ENCODE measurements at regions not wholly inside any gene's neighbourhood (a gene's known extent, or its start where the extent isn't known, plus 50 kb on each side); places are given as distances from the start of the nearest gene placed in this dataset.

DNA sequence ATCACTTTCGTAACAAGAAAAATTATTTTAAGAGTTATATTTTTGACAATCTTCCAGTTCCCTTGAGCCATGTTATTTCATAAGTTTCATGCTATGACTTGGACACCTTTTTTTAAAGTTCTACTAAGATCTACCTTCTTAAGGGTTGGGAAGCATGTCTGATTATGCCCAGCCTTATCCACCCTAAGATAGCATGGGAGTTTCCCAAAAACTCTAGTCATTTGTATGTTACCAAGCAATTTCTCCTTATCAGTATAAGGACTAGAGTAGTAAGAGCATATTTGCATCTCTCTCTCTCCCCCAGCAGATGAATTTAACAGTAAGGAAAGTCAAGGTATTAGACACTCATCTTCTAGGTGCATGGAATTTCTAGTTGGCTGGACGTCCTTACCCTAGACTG lies 85.1 kb upstream of the NTRK3 start:
- H3K4me1 Mint-ChIP-seq = no peaks in the 10 kb centered on the region

DNA sequence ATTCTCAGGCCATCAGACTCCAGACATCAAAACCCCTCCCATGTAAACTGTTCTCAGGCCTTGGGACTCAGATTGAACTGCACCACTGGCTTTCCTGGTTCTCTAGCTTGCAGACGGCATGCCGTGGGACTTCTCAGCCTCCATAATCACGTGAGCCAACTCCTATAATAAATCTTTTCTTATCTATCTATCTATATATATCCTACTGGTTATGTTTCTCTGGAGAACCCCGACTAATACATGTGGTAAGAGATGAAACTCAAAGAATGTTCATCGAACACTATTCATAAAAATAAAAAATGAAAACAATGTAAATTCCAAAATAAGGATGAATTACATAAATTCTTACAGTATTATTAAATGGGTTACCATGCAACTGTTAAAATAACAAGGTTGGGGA lies 84.5 kb upstream of the NTRK3 start:
- TF ChIP-seq, protein P1, sequence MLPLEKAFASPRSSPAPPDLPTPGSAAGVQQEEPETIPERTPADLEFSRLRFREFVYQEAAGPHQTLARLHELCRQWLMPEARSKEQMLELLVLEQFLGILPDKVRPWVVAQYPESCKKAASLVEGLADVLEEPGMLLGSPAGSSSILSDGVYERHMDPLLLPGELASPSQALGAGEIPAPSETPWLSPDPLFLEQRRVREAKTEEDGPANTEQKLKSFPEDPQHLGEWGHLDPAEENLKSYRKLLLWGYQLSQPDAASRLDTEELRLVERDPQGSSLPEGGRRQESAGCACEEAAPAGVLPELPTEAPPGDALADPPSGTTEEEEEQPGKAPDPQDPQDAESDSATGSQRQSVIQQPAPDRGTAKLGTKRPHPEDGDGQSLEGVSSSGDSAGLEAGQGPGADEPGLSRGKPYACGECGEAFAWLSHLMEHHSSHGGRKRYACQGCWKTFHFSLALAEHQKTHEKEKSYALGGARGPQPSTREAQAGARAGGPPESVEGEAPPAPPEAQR (CRISPR knock-in tag; IDR thresholded peaks at IDR 0.05) = no peak
- no peak for TF ChIP-seq ZBTB21 (CRISPR knock-in tag; IDR thresholded peaks at IDR 0.05; ENCODE audit: borderline replicate concordance)
- no peak for TF ChIP-seq ZNF396 (CRISPR knock-in tag; IDR thresholded peaks at IDR 0.05; ENCODE audit: borderline replicate concordance)
- no peak for TF ChIP-seq ZNF263 (CRISPR knock-in tag; IDR thresholded peaks at IDR 0.05; ENCODE audit: low read depth)
- no peak for TF ChIP-seq GTF2I (CRISPR knock-in tag; conservative IDR thresholded peaks at IDR 0.05)
- no peak for TF ChIP-seq ZNF138 (CRISPR knock-in tag; conservative IDR thresholded peaks at IDR 0.05)
- no peak for TF ChIP-seq RORB (CRISPR knock-in tag; IDR thresholded peaks at IDR 0.05)

More for the DNA sequence above, 85.1 kb upstream of the NTRK3 start:
- no peak for ATAC-seq
- ChIA-PET CTCF (no interaction called here), POLR2A (no interaction called here)
- TF ChIP-seq CREM (CRISPR knock-in tag; IDR thresholded peaks at IDR 0.05) (no peak), TEAD1 (CRISPR knock-in tag; IDR thresholded peaks at IDR 0.05) (no peak), FOXK1 (CRISPR knock-in tag; IDR thresholded peaks at IDR 0.05) (no peak), NFATC4 (CRISPR knock-in tag; IDR thresholded peaks at IDR 0.05) (no peak), RORB (CRISPR knock-in tag; IDR thresholded peaks at IDR 0.05) (no peak), HMGA2 (CRISPR knock-in tag; IDR thresholded peaks at IDR 0.05) (no peak), RELA (CRISPR knock-in tag; IDR thresholded peaks at IDR 0.05; ENCODE audit: borderline replicate concordance) (no peak)
- TF ChIP-seq, protein P2, sequence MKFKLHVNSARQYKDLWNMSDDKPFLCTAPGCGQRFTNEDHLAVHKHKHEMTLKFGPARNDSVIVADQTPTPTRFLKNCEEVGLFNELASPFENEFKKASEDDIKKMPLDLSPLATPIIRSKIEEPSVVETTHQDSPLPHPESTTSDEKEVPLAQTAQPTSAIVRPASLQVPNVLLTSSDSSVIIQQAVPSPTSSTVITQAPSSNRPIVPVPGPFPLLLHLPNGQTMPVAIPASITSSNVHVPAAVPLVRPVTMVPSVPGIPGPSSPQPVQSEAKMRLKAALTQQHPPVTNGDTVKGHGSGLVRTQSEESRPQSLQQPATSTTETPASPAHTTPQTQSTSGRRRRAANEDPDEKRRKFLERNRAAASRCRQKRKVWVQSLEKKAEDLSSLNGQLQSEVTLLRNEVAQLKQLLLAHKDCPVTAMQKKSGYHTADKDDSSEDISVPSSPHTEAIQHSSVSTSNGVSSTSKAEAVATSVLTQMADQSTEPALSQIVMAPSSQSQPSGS (CRISPR knock-in tag; IDR thresholded peaks at IDR 0.05; ENCODE audit: borderline replicate concordance, low read depth) = no peak
- TF ChIP-seq, protein P3, sequence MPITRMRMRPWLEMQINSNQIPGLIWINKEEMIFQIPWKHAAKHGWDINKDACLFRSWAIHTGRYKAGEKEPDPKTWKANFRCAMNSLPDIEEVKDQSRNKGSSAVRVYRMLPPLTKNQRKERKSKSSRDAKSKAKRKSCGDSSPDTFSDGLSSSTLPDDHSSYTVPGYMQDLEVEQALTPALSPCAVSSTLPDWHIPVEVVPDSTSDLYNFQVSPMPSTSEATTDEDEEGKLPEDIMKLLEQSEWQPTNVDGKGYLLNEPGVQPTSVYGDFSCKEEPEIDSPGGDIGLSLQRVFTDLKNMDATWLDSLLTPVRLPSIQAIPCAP (CRISPR knock-in tag; IDR thresholded peaks at IDR 0.05) = no peak
- TF ChIP-seq, protein P4, sequence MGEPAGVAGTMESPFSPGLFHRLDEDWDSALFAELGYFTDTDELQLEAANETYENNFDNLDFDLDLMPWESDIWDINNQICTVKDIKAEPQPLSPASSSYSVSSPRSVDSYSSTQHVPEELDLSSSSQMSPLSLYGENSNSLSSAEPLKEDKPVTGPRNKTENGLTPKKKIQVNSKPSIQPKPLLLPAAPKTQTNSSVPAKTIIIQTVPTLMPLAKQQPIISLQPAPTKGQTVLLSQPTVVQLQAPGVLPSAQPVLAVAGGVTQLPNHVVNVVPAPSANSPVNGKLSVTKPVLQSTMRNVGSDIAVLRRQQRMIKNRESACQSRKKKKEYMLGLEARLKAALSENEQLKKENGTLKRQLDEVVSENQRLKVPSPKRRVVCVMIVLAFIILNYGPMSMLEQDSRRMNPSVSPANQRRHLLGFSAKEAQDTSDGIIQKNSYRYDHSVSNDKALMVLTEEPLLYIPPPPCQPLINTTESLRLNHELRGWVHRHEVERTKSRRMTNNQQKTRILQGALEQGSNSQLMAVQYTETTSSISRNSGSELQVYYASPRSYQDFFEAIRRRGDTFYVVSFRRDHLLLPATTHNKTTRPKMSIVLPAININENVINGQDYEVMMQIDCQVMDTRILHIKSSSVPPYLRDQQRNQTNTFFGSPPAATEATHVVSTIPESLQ (CRISPR knock-in tag; IDR thresholded peaks at IDR 0.05) = no peak
- TF ChIP-seq, protein P5, sequence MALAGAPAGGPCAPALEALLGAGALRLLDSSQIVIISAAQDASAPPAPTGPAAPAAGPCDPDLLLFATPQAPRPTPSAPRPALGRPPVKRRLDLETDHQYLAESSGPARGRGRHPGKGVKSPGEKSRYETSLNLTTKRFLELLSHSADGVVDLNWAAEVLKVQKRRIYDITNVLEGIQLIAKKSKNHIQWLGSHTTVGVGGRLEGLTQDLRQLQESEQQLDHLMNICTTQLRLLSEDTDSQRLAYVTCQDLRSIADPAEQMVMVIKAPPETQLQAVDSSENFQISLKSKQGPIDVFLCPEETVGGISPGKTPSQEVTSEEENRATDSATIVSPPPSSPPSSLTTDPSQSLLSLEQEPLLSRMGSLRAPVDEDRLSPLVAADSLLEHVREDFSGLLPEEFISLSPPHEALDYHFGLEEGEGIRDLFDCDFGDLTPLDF (CRISPR knock-in tag; IDR thresholded peaks at IDR 0.05) = no peak
- TF ChIP-seq, protein P6, sequence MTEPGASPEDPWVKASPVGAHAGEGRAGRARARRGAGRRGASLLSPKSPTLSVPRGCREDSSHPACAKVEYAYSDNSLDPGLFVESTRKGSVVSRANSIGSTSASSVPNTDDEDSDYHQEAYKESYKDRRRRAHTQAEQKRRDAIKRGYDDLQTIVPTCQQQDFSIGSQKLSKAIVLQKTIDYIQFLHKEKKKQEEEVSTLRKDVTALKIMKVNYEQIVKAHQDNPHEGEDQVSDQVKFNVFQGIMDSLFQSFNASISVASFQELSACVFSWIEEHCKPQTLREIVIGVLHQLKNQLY (CRISPR knock-in tag; IDR thresholded peaks at IDR 0.05) = no peak
- TF ChIP-seq, protein P7, sequence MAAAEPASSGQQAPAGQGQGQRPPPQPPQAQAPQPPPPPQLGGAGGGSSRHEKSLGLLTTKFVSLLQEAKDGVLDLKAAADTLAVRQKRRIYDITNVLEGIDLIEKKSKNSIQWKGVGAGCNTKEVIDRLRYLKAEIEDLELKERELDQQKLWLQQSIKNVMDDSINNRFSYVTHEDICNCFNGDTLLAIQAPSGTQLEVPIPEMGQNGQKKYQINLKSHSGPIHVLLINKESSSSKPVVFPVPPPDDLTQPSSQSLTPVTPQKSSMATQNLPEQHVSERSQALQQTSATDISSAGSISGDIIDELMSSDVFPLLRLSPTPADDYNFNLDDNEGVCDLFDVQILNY (CRISPR knock-in tag; IDR thresholded peaks at IDR 0.05) = no peak
- no peak overlapping the region for H3K4me3 Mint-ChIP-seq
- H3K27ac Mint-ChIP-seq = no peak overlapping the region
- H3K36me3 Mint-ChIP-seq = no peaks in the 10 kb centered on the region
- H3K27me3 Mint-ChIP-seq (ENCODE audit: low read depth) = peaks cover 5% of the 10 kb centered on the region; the same call in 1 of the 2 replicates
- no peak for DNase-seq (ENCODE audit: low spot score)
- H3K9me3 Mint-ChIP-seq = no peaks in the 10 kb centered on the region; the same call in 1 of the 2 replicates

More for the DNA sequence above, 84.5 kb upstream of the NTRK3 start:
- no peaks in the 10 kb centered on the region for H3K4me1 Mint-ChIP-seq
- ATAC-seq (no peak), DNase-seq (ENCODE audit: low spot score) (no peak)
- H3K27me3 Mint-ChIP-seq (ENCODE audit: low read depth) = peaks cover 4% of the 10 kb centered on the region; the same call in 1 of the 2 replicates
- POLR2A ChIA-PET = no interaction called here
- H3K9me3 Mint-ChIP-seq = no peaks in the 10 kb centered on the region; the same call in 1 of the 2 replicates
- H3K4me3 Mint-ChIP-seq = no peak overlapping the region
- CTCF ChIA-PET = interaction anchor here (1.0 kb wide), 1 partner anchor 109 kb away, joined by 4 read pairs; no protein-coding TSS in a partner anchor
- no peaks in the 10 kb centered on the region for H3K36me3 Mint-ChIP-seq
- no peak overlapping the region for H3K27ac Mint-ChIP-seq

All from WTC11 (cell line).